Endodermal cell (in vitro differentiated cells): ENCODE measurements at regions not wholly inside any gene's neighbourhood (a gene's known extent, or its start where the extent isn't known, plus 50 kb on each side); places are given as distances from the start of the nearest gene placed in this dataset.

ENCODE experiments used
- DNase-seq: peaks from one replicate; pipeline ENCODE4 v3.0.0-alpha.2; 2017
- H3K27ac ChIP-seq: 2 replicates; pipeline ENCODE4 v1.5.1; 2013; ENCODE audit warnings: mild to moderate bottlenecking, low read depth, low read length, moderate library complexity
- H3K27me3 ChIP-seq: 2 replicates; pipeline ENCODE4 v1.6.1; 2013; ENCODE audit warnings: mild to moderate bottlenecking, low read length, moderate library complexity; ENCODE audit not compliant: insufficient read depth, control insufficient read depth, poor library complexity, severe bottlenecking
- H3K36me3 ChIP-seq: 2 replicates; pipeline ENCODE4 v1.7.0; 2013; ENCODE audit warnings: mild to moderate bottlenecking, low read length, moderate library complexity; ENCODE audit not compliant: control insufficient read depth, insufficient read depth
- H3K4me1 ChIP-seq: one replicate; pipeline ENCODE4 v1.7.0; 2013; ENCODE audit warnings: low read length; ENCODE audit not compliant: control insufficient read depth, insufficient read depth
- H3K4me3 ChIP-seq: 2 replicates; pipeline ENCODE4 v1.5.1; 2013; ENCODE audit warnings: mild to moderate bottlenecking, low read length, moderate library complexity
- H3K9ac ChIP-seq: 2 replicates; pipeline ENCODE4 v1.6.1; 2013; ENCODE audit warnings: mild to moderate bottlenecking, low read length, moderate library complexity; ENCODE audit not compliant: poor library complexity, severe bottlenecking; ENCODE audit errors: extremely low read depth
- H3K9me3 ChIP-seq: 2 replicates; pipeline ENCODE4 v1.6.1; 2013; ENCODE audit warnings: mild to moderate bottlenecking, low read length, moderate library complexity; ENCODE audit not compliant: control insufficient read depth
- H3K27ac Mint-ChIP-seq: 2 replicates; pipeline ENCODE4 v1.8.0; 2020; ENCODE audit warnings: mixed read lengths
- H3K27me3 Mint-ChIP-seq: 2 replicates; pipeline ENCODE4 v1.8.0; 2021; ENCODE audit warnings: mild to moderate bottlenecking, mixed read lengths; ENCODE audit not compliant: insufficient read depth
- H3K36me3 Mint-ChIP-seq: 2 replicates; pipeline ENCODE4 v1.8.0; 2020; ENCODE audit warnings: low read depth, mixed read lengths
- H3K4me1 Mint-ChIP-seq: 2 replicates; pipeline ENCODE4 v1.8.0; 2020; ENCODE audit warnings: mixed read lengths
- H3K4me3 Mint-ChIP-seq: 2 replicates; pipeline ENCODE4 v1.8.0; 2020; ENCODE audit warnings: mild to moderate bottlenecking, moderate library complexity, mixed read lengths
- H3K9me3 Mint-ChIP-seq: 2 replicates; pipeline ENCODE4 v1.8.0; 2020; ENCODE audit warnings: mild to moderate bottlenecking, mixed read lengths
- WGBS, 2 experiments: methylation state at CpG; one replicate each; pipeline versions ENCODE4 v1.1.5 to v1.1.7; 2013; ENCODE audit warnings: missing lambda C conversion rate in 2 of 2, mixed read lengths in 1 of 2; ENCODE audit not compliant: insufficient coverage in 1 of 2, insufficient read length in 1 of 2; 5-methylcytosine and 5-hydroxymethylcytosine counted together
- TF ChIP-seq, protein P1 (sequence below): fragments of 200-600 bp; sonication (generic); conservative IDR thresholded peaks from 2 replicates; pipeline ENCODE4 v1.5.0; 2021; ENCODE audit warnings: antibody characterized with exemption, mild to moderate bottlenecking

DNA sequence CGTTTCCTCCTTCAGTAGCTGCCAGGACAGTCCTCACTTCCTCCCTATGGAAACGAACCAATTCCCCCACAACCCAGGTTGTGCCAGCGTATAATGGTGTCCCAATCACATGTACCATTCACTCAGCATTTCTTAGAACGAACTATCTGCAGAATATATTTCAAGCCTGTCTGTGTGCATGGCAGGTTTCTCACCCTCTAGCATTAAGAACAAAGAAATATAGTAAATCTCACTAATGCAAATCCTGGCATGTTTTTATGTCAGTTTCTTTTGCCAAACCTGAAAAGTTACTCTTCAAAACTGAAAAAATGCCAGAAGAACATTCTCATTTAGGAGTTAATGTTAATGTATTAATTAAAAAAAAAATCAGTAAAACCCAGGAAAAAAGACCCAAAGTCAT lies 405.9 kb upstream of the KLF6 start:
- no peaks in the 10 kb centered on the region for H3K4me1 Mint-ChIP-seq
- Histone ChIP-seq H3K27ac (no peak overlapping the region), H3K9ac (no peak overlapping the region), H3K4me1 (no peaks in the 10 kb centered on the region), H3K36me3 (no peaks in the 10 kb centered on the region), H3K27me3 (no peaks in the 10 kb centered on the region), H3K9me3 (no peaks in the 10 kb centered on the region), H3K4me3 (no peak overlapping the region)
- no peak overlapping the region for H3K27ac Mint-ChIP-seq
- H3K9me3 Mint-ChIP-seq: no peaks in the 10 kb centered on the region
- H3K4me3 Mint-ChIP-seq: no peak overlapping the region
- TF ChIP-seq, protein P1, sequence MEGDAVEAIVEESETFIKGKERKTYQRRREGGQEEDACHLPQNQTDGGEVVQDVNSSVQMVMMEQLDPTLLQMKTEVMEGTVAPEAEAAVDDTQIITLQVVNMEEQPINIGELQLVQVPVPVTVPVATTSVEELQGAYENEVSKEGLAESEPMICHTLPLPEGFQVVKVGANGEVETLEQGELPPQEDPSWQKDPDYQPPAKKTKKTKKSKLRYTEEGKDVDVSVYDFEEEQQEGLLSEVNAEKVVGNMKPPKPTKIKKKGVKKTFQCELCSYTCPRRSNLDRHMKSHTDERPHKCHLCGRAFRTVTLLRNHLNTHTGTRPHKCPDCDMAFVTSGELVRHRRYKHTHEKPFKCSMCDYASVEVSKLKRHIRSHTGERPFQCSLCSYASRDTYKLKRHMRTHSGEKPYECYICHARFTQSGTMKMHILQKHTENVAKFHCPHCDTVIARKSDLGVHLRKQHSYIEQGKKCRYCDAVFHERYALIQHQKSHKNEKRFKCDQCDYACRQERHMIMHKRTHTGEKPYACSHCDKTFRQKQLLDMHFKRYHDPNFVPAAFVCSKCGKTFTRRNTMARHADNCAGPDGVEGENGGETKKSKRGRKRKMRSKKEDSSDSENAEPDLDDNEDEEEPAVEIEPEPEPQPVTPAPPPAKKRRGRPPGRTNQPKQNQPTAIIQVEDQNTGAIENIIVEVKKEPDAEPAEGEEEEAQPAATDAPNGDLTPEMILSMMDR: no peak
- WGBS, 2 experiments: 89 to 100% methylated on average over 3 to 4 of the region's 4 CpGs
- H3K36me3 Mint-ChIP-seq: no peaks in the 10 kb centered on the region
- no peak for DNase-seq
- H3K27me3 Mint-ChIP-seq: no peaks in the 10 kb centered on the region

DNA sequence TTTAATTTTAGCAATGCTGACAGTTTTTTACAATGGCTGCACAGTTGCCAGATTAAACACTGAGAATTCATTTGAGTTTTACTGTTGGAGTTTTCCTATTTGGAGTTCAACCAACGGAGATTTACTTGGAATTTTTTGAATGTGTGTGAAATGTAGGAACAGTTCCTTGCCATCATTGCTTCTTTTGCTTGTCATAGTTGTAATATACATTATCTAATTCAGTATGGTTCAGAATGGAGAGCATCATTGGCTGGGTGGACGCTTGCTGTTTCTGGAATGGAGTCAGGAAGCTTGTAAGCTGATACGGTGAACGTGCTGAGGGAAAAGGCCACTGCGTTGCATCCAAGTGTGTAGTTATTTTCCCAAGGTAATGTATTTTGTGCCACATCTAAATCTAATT lies 404.3 kb upstream of the KLF6 start:
- Histone ChIP-seq H3K9ac (no peak overlapping the region), H3K27me3 (no peaks in the 10 kb centered on the region), H3K4me3 (no peak overlapping the region), H3K9me3 (no peaks in the 10 kb centered on the region), H3K27ac (no peak overlapping the region), H3K36me3 (no peaks in the 10 kb centered on the region), H3K4me1 (no peaks in the 10 kb centered on the region)
- DNase-seq: no peak
- TF ChIP-seq, protein P1: no peak
- Mint-ChIP-seq H3K4me1 (no peaks in the 10 kb centered on the region), H3K27me3 (no peaks in the 10 kb centered on the region), H3K36me3 (no peaks in the 10 kb centered on the region), H3K4me3 (no peak overlapping the region), H3K27ac (no peak overlapping the region), H3K9me3 (no peaks in the 10 kb centered on the region)
- 92 to 96% methylated on average over 4 to 5 of the region's 5 CpGs for WGBS, 2 experiments

DNA sequence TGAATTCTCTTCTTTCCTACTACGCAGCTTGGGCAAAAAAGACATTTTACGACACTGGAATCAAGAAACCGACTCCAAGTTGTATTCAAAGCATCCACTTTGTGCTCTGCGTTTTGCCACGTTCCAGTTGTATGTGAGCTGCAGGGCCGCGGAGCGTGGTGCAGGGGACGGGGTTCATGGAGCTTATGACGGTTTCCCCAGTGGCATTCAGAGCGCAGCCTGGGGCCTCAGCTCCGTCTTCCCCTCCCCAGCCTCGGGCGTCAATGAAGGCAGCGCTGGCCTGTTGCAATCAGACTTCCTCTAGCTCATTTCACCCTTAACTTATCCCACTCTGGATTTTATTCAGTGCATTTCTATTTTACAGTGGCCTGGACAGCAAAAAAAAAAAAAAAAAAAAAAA lies 403.4 kb upstream of the KLF6 start:
- no peaks in the 10 kb centered on the region for H3K4me1 ChIP-seq
- H3K9me3 Mint-ChIP-seq: no peaks in the 10 kb centered on the region
- H3K9me3 ChIP-seq: no peaks in the 10 kb centered on the region
- H3K27ac Mint-ChIP-seq: no peak overlapping the region
- H3K9ac ChIP-seq: no peak overlapping the region
- H3K36me3 ChIP-seq: no peaks in the 10 kb centered on the region
- WGBS, 2 experiments: 96 to 99% methylated on average over 15 of the region's 15 CpGs
- H3K4me3 Mint-ChIP-seq: no peak overlapping the region
- no peaks in the 10 kb centered on the region for H3K36me3 Mint-ChIP-seq
- H3K27ac ChIP-seq: no peak overlapping the region
- no peak overlapping the region for H3K4me3 ChIP-seq
- DNase-seq: no peak
- H3K27me3 Mint-ChIP-seq: no peaks in the 10 kb centered on the region
- TF ChIP-seq, protein P1: no peak
- H3K27me3 ChIP-seq: no peaks in the 10 kb centered on the region
- H3K4me1 Mint-ChIP-seq: no peaks in the 10 kb centered on the region
